Endothelial cell (in vitro differentiated cells): ENCODE measurements at regions not wholly inside any gene's neighbourhood (a gene's known extent, or its start where the extent isn't known, plus 50 kb on each side); places are given as distances from the start of the nearest gene placed in this dataset.

Experiments
- DNase-seq: peaks from one replicate; pipeline ENCODE4 v3.0.0; 2021; ENCODE audit warnings: low spot score
- H3K27ac Mint-ChIP-seq: one replicate; pipeline ENCODE4 v1.8.0; 2021; ENCODE audit warnings: mixed read lengths, inconsistent platforms; ENCODE audit not compliant: unreplicated experiment
- H3K27me3 Mint-ChIP-seq: one replicate; pipeline ENCODE4 v1.8.0; 2021; ENCODE audit warnings: mild to moderate bottlenecking, moderate library complexity, mixed read lengths, inconsistent platforms; ENCODE audit not compliant: unreplicated experiment
- H3K36me3 Mint-ChIP-seq: one replicate; pipeline ENCODE4 v1.8.0; 2021; ENCODE audit warnings: mild to moderate bottlenecking, low read depth, mixed read lengths, inconsistent platforms; ENCODE audit not compliant: unreplicated experiment
- H3K4me1 Mint-ChIP-seq: one replicate; pipeline ENCODE4 v1.8.0; 2021; ENCODE audit warnings: mild to moderate bottlenecking, mixed read lengths, inconsistent platforms; ENCODE audit not compliant: unreplicated experiment
- H3K4me3 Mint-ChIP-seq: one replicate; pipeline ENCODE4 v1.8.0; 2021; ENCODE audit warnings: mild to moderate bottlenecking, mixed read lengths, inconsistent platforms; ENCODE audit not compliant: unreplicated experiment
- H3K9me3 Mint-ChIP-seq: one replicate; pipeline ENCODE4 v1.8.0; 2021; ENCODE audit warnings: mixed read lengths, inconsistent platforms; ENCODE audit not compliant: unreplicated experiment
- TF ChIP-seq, protein P1 (sequence below): fragments of 200-600 bp; sonication (generic); IDR thresholded peaks from one replicate; pipeline ENCODE4 v1.5.0; 2021; ENCODE audit warnings: antibody characterized with exemption; ENCODE audit not compliant: unreplicated experiment

DNA sequence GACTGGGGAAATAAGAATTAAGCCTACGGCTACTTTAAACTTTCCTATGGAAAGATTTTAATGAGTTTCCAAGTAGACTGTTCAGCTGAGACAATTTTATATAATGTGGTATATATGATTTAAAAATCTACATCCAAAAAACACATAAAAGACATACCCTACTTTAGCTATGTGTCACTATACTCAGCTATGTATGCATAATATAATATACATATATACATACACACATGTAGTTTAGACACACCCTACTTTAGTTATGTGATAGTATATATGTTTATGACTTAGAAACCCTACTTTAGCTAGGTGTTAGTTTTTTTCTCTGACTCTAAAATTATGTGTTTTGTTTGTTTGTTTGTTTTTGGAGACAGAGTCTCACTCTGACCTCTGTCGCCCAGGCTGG is 100.5 kb upstream of the DAB2 start:
- Mint-ChIP-seq H3K9me3 (no peaks in the 10 kb centered on the region), H3K4me3 (no peak overlapping the region), H3K4me1 (peaks cover 22% of the 10 kb centered on the region), H3K27ac (peak overlapping the region; percentile 55), H3K36me3 (no peaks in the 10 kb centered on the region), H3K27me3 (peaks cover 1% of the 10 kb centered on the region)
- TF ChIP-seq, protein P1, sequence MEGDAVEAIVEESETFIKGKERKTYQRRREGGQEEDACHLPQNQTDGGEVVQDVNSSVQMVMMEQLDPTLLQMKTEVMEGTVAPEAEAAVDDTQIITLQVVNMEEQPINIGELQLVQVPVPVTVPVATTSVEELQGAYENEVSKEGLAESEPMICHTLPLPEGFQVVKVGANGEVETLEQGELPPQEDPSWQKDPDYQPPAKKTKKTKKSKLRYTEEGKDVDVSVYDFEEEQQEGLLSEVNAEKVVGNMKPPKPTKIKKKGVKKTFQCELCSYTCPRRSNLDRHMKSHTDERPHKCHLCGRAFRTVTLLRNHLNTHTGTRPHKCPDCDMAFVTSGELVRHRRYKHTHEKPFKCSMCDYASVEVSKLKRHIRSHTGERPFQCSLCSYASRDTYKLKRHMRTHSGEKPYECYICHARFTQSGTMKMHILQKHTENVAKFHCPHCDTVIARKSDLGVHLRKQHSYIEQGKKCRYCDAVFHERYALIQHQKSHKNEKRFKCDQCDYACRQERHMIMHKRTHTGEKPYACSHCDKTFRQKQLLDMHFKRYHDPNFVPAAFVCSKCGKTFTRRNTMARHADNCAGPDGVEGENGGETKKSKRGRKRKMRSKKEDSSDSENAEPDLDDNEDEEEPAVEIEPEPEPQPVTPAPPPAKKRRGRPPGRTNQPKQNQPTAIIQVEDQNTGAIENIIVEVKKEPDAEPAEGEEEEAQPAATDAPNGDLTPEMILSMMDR: no peak
- DNase-seq: no peak

DNA sequence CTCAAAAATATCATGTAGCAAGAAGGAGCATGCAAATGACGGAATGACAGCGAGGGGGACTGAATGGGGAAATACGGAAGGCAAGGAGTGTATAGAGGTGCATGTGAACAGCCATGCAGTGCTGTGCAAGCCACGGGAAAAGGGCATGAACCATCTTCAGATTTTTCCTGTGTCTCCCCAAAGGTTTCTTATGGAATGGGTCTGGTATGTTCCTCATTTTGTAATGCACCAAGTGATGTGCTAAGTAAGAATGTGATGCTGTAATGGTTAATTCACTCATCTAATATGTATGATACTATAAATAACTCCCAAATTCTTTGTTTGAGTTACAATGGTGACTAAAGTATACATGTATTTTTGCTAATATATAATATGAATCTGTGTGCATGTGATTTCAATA is 99.0 kb upstream of the DAB2 start:
- H3K36me3 Mint-ChIP-seq: no peaks in the 10 kb centered on the region
- no peak overlapping the region for H3K4me3 Mint-ChIP-seq
- DNase-seq: no peak
- TF ChIP-seq, protein P1: no peak
- H3K4me1 Mint-ChIP-seq: peaks cover 22% of the 10 kb centered on the region
- H3K27ac Mint-ChIP-seq: no peak overlapping the region
- H3K27me3 Mint-ChIP-seq: peaks cover 1% of the 10 kb centered on the region
- no peaks in the 10 kb centered on the region for H3K9me3 Mint-ChIP-seq

DNA sequence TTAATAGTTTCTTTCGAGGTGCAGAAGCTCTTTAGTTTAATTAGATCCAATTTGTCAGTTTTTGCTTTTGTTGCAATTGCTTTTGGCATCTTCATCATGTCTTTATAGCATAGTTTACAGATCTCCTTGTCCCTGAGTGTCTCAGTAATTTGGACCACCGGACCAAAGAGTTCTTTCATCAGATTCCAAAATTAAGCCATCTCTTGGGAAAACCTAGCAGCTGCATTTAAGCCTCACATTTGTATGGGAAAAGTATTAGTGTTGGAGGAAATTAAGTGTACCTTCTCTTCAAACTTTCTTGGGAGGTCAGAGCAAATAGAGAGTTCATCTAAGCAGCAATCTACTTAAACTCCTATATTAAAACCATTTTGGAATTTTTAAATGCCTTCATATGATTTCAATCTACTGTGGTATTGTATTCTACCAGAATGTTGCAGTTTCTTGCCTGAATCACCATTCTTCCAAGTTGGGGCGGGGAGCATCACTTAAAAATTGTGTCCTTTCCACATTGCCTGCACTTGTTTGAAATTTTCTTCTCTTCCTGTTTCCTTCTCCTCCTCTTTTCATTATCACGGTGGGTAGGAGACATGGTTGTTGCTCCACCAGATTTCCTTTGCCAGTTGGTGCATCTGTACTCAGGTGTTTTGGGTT is 97.3 kb upstream of the DAB2 start:
- Mint-ChIP-seq H3K4me1 (peaks cover 14% of the 10 kb centered on the region), H3K27ac (no peak overlapping the region)
- DNase-seq: no peak

DNA sequence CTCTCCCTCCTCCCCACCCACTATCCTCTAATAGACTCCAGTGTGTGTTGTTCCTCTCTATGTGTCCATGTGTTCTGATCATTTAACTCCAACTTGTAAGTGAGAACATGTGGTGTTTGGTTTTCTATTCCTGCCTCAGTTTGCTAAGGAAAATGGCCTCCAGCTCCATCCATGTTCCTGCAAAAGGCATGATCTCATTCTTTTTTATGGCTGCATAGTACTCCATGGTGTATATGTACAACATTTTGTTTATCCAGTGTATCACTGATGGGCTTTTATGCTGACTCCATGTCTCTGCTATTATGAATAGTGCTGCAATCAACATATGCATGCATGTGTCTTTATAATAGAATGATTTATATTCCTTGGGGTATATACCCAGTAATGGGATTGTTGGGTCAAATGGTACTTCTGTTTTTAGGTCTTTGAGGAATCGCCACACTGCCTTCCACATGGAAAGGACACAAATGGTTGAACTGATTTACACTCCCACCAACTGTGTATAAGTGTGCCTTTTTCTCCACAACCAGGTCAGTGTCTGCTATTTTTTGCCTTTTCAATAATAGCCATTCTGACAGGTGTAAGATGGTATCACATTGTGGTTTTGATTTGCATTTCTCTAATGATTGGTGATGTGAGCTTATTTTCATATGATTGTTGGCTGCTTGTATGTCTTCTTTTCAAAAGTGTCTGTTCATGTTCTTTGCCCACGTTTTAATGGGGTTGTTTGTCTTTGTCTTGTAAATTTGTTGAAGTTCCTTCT is 96.5 kb upstream of the DAB2 start:
- TF ChIP-seq, protein P1: no peak
- DNase-seq: no peak
- Mint-ChIP-seq H3K27me3 (peaks cover 1% of the 10 kb centered on the region), H3K4me1 (peaks cover 7% of the 10 kb centered on the region), H3K36me3 (no peaks in the 10 kb centered on the region), H3K9me3 (no peaks in the 10 kb centered on the region), H3K27ac (no peak overlapping the region), H3K4me3 (no peak overlapping the region)

More for the DNA sequence above, 97.3 kb upstream of the DAB2 start:
- TF ChIP-seq, protein P1: no peak
- H3K9me3 Mint-ChIP-seq: no peaks in the 10 kb centered on the region
- H3K27me3 Mint-ChIP-seq: peaks cover 1% of the 10 kb centered on the region
- no peak overlapping the region for H3K4me3 Mint-ChIP-seq
- H3K36me3 Mint-ChIP-seq: no peaks in the 10 kb centered on the region

DNA sequence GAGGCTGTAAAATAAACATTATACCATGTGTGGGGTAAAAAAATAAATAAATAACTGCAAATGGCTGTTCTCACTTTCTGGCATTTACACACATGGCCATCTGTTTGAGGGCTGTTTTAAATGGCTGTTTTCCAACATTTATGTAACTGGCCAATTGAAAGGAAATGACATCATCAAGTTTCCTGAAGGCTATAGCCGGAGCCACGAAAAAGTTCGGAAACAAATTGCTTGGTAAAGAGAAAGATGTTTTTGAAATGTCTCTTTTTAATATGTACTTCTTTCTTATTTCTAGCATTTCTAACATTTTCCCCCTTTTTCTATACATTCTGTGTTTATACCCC is 95.4 kb upstream of the DAB2 start:
- no peaks in the 10 kb centered on the region for H3K9me3 Mint-ChIP-seq
- H3K4me1 Mint-ChIP-seq: peaks cover 3% of the 10 kb centered on the region
- no peaks in the 10 kb centered on the region for H3K36me3 Mint-ChIP-seq
- H3K27me3 Mint-ChIP-seq: no peaks in the 10 kb centered on the region
- H3K27ac Mint-ChIP-seq: no peak overlapping the region
- no peak overlapping the region for H3K4me3 Mint-ChIP-seq
- DNase-seq: no peak
- TF ChIP-seq, protein P1: no peak
